ENCODE measurements at regions not wholly inside any gene's neighbourhood (a gene's known extent, or its start where the extent isn't known, plus 50 kb on each side); places are given as distances from the start of the nearest gene placed in this dataset.
A peak's percentile ranks its signal among the peaks of the same experiment; 100 is the strongest.
"Not testable (repeated sequence)": the region's sequence is repeated elsewhere in the genome, so short reads cannot be mapped to it uniquely, and the experiment has no call there.

- Mint-ChIP-seq H3K4me1 (ENCODE audit: low read depth) (peaks cover 11% of the 10 kb centered on the region), H3K27me3 (ENCODE audit: low read depth) (peaks cover 16% of the 10 kb centered on the region), H3K4me3 (peak overlapping the region; percentile 43)
- H3K36me3 Mint-ChIP-seq (ENCODE audit: low read depth); POLR2A ChIA-PET; CTCF ChIA-PET; H3K9me3 Mint-ChIP-seq (ENCODE audit: insufficient read depth); ATAC-seq; DNase-seq; H3K27ac Mint-ChIP-seq: not testable (repeated sequence)
Measured at GRCh38 chr3:75579091-75579490, 85.0 kb upstream of the FRG2C start.

DNA sequence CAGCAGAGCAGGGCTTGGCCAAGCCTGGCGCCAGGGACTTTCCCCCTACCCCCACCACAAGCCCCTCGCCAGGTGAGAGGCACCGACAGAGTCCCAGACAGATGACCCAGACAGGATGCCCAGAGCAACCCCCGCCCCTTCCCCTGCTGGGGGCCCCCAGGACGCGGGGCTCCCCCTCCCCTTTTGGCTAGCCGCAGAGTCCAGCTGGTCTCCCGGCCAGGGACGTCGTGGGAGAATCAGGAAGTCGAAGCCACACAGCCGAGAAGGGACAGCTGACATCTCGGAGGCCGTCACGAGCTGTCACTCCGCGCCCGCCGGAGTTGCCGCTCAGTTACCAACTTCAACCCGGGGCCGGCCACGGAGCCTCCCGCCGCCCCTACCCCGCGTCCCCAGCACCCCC is 84.6 kb upstream of the FRG2C start:
- CTCF ChIA-PET: interaction anchor here (0.9 kb wide), 1 partner anchor 144 kb away, joined by 4 read pairs; no protein-coding TSS in a partner anchor
- POLR2A ChIA-PET; DNase-seq; ATAC-seq; H3K36me3 Mint-ChIP-seq (ENCODE audit: low read depth); H3K27ac Mint-ChIP-seq; H3K9me3 Mint-ChIP-seq (ENCODE audit: insufficient read depth): not testable (repeated sequence)
- H3K4me3 Mint-ChIP-seq: peak overlapping the region; percentile 43
- peaks cover 11% of the 10 kb centered on the region for H3K4me1 Mint-ChIP-seq (ENCODE audit: low read depth)
- H3K27me3 Mint-ChIP-seq (ENCODE audit: low read depth): peaks cover 16% of the 10 kb centered on the region

- H3K27me3 Mint-ChIP-seq (ENCODE audit: low read depth): peaks cover 16% of the 10 kb centered on the region
- DNase-seq: peak; percentile 43
- H3K36me3 Mint-ChIP-seq (ENCODE audit: low read depth); H3K9me3 Mint-ChIP-seq (ENCODE audit: insufficient read depth); POLR2A ChIA-PET; H3K27ac Mint-ChIP-seq; H3K4me3 Mint-ChIP-seq: not testable (repeated sequence)
- ATAC-seq: peak; percentile 67
- CTCF ChIA-PET: interaction anchor here (0.9 kb wide), 1 partner anchor 144 kb away, joined by 4 read pairs; no protein-coding TSS in a partner anchor
- H3K4me1 Mint-ChIP-seq (ENCODE audit: low read depth): peaks cover 11% of the 10 kb centered on the region
Measured at GRCh38 chr3:75579981-75580782, 83.9 kb upstream of the FRG2C start.

DNA sequence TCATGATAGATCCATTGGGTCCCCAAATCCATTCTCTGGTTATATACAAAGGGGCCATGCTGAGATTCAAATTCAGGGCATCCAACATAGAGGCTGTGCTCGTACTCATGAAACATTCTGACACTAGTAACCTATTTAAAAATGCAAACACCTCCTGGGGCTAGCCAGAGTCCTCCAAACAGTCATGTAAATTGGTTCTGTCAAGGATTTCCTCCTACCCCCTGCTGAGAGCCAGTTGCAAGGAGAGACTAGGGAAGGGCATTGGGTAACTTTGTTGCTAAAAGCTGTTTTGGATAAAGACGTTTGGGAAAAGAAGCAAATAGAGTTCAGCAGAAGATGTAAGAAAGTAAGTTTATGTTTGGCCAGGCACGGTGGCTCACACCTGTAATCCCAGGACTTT is 81.6 kb upstream of the FRG2C start:
- H3K9me3 Mint-ChIP-seq (ENCODE audit: insufficient read depth); H3K27ac Mint-ChIP-seq; DNase-seq; H3K36me3 Mint-ChIP-seq (ENCODE audit: low read depth); ATAC-seq; CTCF ChIA-PET; H3K4me3 Mint-ChIP-seq; POLR2A ChIA-PET: not testable (repeated sequence)
- H3K4me1 Mint-ChIP-seq (ENCODE audit: low read depth): peaks cover 11% of the 10 kb centered on the region
- peaks cover 16% of the 10 kb centered on the region for H3K27me3 Mint-ChIP-seq (ENCODE audit: low read depth)

DNA sequence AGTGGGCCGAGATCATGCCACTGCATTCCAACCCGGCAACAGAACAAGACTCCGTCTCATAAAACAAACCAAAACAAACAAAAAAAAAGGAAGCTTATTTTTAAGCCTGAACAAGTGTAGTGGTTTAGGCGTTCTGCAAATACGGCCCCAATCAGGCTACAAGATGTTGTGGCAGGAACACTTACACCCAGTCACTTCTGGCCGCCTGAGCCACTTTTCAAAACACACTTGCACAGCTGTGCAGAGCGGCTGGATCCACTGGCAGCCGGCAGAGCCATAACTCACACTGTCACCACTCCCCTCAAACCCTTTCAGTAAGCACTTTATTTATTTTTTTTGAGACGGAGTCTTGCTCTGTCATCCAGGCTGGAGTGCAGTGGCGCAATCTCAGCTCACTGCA is 81.0 kb upstream of the FRG2C start:
- Mint-ChIP-seq H3K27me3 (ENCODE audit: low read depth) (peaks cover 16% of the 10 kb centered on the region), H3K4me1 (ENCODE audit: low read depth) (peaks cover 11% of the 10 kb centered on the region)
- DNase-seq; POLR2A ChIA-PET; CTCF ChIA-PET; H3K27ac Mint-ChIP-seq; H3K36me3 Mint-ChIP-seq (ENCODE audit: low read depth); ATAC-seq; H3K9me3 Mint-ChIP-seq (ENCODE audit: insufficient read depth); H3K4me3 Mint-ChIP-seq: not testable (repeated sequence)

DNA sequence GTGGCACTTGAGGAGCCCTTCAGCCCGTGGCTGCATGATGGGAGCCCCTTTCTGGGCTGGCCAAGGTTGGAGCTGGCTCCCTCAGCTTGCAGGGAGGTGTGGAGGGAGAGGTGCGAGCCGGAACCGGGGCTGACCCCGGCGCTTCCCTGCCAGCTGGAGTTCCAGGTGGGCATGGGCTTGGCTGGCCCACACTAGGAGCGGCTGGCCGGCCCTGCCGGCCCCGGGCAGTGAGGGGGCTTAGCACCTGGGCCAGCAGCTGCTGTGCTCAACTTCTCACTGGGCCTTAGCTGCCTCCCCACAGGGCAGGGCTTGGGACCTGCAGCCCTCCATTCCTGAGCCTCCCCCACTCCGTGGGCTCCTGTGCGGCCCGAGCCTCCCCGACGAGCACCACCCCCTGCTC is 76.4 kb upstream of the FRG2C start:
- H3K27me3 Mint-ChIP-seq (ENCODE audit: low read depth); H3K4me3 Mint-ChIP-seq; H3K9me3 Mint-ChIP-seq (ENCODE audit: insufficient read depth); CTCF ChIA-PET; POLR2A ChIA-PET; H3K27ac Mint-ChIP-seq; DNase-seq; ATAC-seq; H3K36me3 Mint-ChIP-seq (ENCODE audit: low read depth); H3K4me1 Mint-ChIP-seq (ENCODE audit: low read depth): not testable (repeated sequence)

DNA sequence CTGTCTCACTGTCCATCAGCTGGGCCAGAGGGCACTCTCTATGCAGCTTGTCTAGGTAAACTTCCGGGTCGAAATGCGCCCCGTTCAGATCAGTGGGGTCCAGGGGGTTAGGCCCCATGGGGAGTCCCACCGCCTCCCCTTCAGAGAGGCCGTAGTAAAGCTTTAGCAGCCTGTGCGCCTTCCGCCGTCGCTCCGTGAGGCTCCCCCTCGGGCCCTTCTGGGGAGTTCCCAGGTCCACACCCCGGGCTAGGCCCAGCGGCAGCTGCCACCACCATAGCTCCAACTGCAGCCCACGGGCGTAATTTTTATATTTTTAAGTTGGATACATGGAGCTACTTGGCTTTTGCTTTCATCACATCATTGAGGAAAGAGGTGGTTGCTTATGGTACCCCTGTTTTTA is 73.7 kb upstream of the FRG2C start:
- CTCF ChIA-PET; H3K9me3 Mint-ChIP-seq (ENCODE audit: insufficient read depth); H3K36me3 Mint-ChIP-seq (ENCODE audit: low read depth); POLR2A ChIA-PET; H3K27ac Mint-ChIP-seq; H3K4me1 Mint-ChIP-seq (ENCODE audit: low read depth); ATAC-seq; H3K27me3 Mint-ChIP-seq (ENCODE audit: low read depth); H3K4me3 Mint-ChIP-seq; DNase-seq: not testable (repeated sequence)

- ATAC-seq; H3K36me3 Mint-ChIP-seq (ENCODE audit: low read depth); CTCF ChIA-PET; H3K27me3 Mint-ChIP-seq (ENCODE audit: low read depth); H3K9me3 Mint-ChIP-seq (ENCODE audit: insufficient read depth); H3K4me3 Mint-ChIP-seq; DNase-seq; H3K4me1 Mint-ChIP-seq (ENCODE audit: low read depth); H3K27ac Mint-ChIP-seq; POLR2A ChIA-PET: not testable (repeated sequence)
Measured at GRCh38 chr3:75604286-75604934, 59.7 kb upstream of the FRG2C start.

DNA sequence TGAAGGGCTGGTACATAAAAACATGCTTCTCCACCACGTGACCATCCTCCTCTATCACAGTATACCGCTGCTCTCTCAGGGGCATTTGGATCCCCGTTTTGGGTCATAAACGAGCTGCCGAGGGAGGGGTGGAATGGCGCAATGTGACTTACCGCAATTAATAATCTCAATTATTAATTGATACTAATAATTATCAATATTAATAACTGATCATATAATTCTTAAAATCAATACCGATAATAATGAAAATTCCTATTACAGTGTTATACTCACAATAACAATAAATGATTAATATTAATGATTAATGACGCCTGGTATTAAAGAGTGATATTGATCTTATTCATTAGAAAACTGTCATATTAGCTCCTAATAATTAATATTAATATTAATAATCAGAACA is 56.1 kb upstream of the FRG2C start:
- H3K27me3 Mint-ChIP-seq (ENCODE audit: low read depth); H3K27ac Mint-ChIP-seq; H3K4me1 Mint-ChIP-seq (ENCODE audit: low read depth); DNase-seq; H3K4me3 Mint-ChIP-seq; CTCF ChIA-PET; POLR2A ChIA-PET; ATAC-seq; H3K36me3 Mint-ChIP-seq (ENCODE audit: low read depth); H3K9me3 Mint-ChIP-seq (ENCODE audit: insufficient read depth): not testable (repeated sequence)

DNA sequence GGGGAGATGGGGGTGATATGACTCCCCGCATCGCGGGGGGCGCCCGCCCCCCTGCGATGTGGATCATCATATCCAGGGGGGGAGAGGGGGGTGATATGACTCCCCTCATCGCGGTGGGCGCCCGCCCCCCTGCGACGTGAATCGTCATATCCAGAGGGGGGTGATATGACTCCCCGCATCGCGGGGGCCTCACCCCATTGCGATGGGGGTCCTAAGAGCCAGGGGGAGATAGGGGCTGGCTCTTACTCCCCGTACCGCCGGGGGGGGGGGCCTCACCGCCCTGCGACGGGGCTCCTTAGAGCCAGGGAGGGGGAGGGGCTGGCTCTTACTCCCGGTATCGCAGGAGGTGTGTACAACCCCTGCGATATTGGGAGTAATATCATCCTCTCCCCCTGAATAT is 54.5 kb upstream of the FRG2C start:
- POLR2A ChIA-PET; H3K4me3 Mint-ChIP-seq; H3K4me1 Mint-ChIP-seq (ENCODE audit: low read depth); H3K9me3 Mint-ChIP-seq (ENCODE audit: insufficient read depth); H3K27me3 Mint-ChIP-seq (ENCODE audit: low read depth); H3K27ac Mint-ChIP-seq; CTCF ChIA-PET; H3K36me3 Mint-ChIP-seq (ENCODE audit: low read depth): not testable (repeated sequence)
- DNase-seq (peak; percentile 37), ATAC-seq (peak; percentile 15)

- ATAC-seq: no peak
Measured at GRCh38 chr3:75610773-75611172, 53.4 kb upstream of the FRG2C start.

DNA sequence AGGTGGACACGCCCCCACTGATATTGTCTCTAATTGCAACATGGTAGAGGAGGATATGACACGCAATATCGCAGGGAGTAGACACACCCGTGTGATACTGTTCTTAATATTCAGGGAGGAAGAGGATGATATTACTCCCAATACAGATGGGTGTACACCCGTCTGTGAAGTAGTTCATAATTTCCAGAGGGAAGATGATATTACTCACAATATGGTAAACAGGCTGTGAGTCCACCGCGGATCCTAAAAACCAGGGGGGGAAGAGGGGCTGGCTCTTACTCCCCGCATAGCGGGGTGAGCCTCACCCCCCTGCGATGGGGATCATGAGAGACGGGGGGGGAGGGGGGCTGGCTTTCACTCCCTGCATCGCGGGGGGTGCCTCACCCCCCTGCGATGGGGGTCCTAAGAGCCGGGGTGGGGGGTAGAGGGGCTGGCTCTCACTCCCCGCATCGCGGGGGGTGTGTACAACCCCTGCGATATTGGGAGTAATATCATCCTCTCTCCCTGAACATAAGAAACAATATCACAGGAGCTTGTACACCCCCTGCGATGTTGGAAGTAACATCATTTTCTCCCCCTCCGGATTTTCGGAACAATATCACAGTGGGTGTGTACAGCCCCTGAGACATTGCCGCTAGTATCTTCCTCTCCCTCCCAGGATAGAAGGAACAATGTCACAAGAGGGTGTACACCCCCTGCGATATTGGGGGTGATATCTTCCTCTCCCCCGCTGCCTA is 52.2 kb upstream of the FRG2C start:
- H3K36me3 Mint-ChIP-seq (ENCODE audit: low read depth); H3K4me1 Mint-ChIP-seq (ENCODE audit: low read depth); H3K27me3 Mint-ChIP-seq (ENCODE audit: low read depth); H3K9me3 Mint-ChIP-seq (ENCODE audit: insufficient read depth); POLR2A ChIA-PET; CTCF ChIA-PET; H3K27ac Mint-ChIP-seq; H3K4me3 Mint-ChIP-seq: not testable (repeated sequence)
- DNase-seq: peak; percentile 53
- ATAC-seq: peak; percentile 33

More at GRCh38 chr3:75610773-75611172, 53.4 kb upstream of the FRG2C start:
- Mint-ChIP-seq H3K4me1 (ENCODE audit: low read depth) (no peaks in the 10 kb centered on the region), H3K36me3 (ENCODE audit: low read depth) (no peaks in the 10 kb centered on the region), H3K27ac (no peak overlapping the region), H3K4me3 (no peak overlapping the region), H3K9me3 (ENCODE audit: insufficient read depth) (no peaks in the 10 kb centered on the region), H3K27me3 (ENCODE audit: low read depth) (no peaks in the 10 kb centered on the region)
- ChIA-PET POLR2A (no interaction called here), CTCF (no interaction called here)
- no peak for DNase-seq
